ENCODE measurements at regions not wholly inside any gene's neighbourhood (a gene's known extent, or its start where the extent isn't known, plus 50 kb on each side); places are given as distances from the start of the nearest gene placed in this dataset.

- no peak for TF ChIP-seq HDGF (IDR thresholded peaks at IDR 0.05; ENCODE audit: borderline replicate concordance)
- no peak for TF ChIP-seq NFRKB (IDR thresholded peaks at IDR 0.05)
- TF ChIP-seq BHLHE40 (IDR thresholded peaks at IDR 0.05; ENCODE audit: borderline replicate concordance), result no peak
- no peak for TF ChIP-seq PKNOX1 (IDR thresholded peaks at IDR 0.05)
- no peak for TF ChIP-seq SP1 (IDR thresholded peaks at IDR 0.05)
- no peak for TF ChIP-seq FOXK2 (IDR thresholded peaks at IDR 0.05)
- TF ChIP-seq ZNF384 (IDR thresholded peaks at IDR 0.05), result no peak
- TF ChIP-seq FOXM1 (IDR thresholded peaks at IDR 0.05; ENCODE audit: borderline replicate concordance), result no peak
- TF ChIP-seq L3MBTL2 (conservative IDR thresholded peaks at IDR 0.05), result no peak
- TF ChIP-seq SUZ12 (IDR thresholded peaks at IDR 0.05), result no peak
Observed at GRCh38 chr2:240250985-240251847, 110.8 kb upstream of the OTOS start.
